GM19395 (cell line): ENCODE measurements at regions not wholly inside any gene's neighbourhood (a gene's known extent, or its start where the extent isn't known, plus 50 kb on each side); places are given as distances from the start of the nearest gene placed in this dataset.

Experiments used
- ATAC-seq: cut with Tn5 transposase; IDR thresholded peaks from one replicate; pipeline ENCODE4 v1.9.1; 2021; ENCODE audit warnings: mild to moderate bottlenecking, moderate library complexity; ENCODE audit not compliant: unreplicated experiment

GRCh38 chr13:22561581-22561980, 619.2 kb upstream of the SGCG start:
- ATAC-seq = no peak

- ATAC-seq = no peak
These were observed 618.7 kb upstream of the SGCG start for GRCh38 chr13:22562116-22562515.

- no peak for ATAC-seq
These were observed 617.5 kb upstream of the SGCG start for GRCh38 chr13:22563272-22563671.

- no peak for ATAC-seq
These were observed 611.0 kb upstream of the SGCG start for GRCh38 chr13:22569811-22570210.

- ATAC-seq = no peak
These were observed 590.9 kb upstream of the SGCG start for GRCh38 chr13:22589880-22590279.

GRCh38 chr13:22592515-22592914, 588.3 kb upstream of the SGCG start:
- no peak for ATAC-seq

GRCh38 chr13:22594041-22594440, 586.7 kb upstream of the SGCG start:
- no peak for ATAC-seq

GRCh38 chr13:22596171-22596863, 584.5 kb upstream of the SGCG start:
- ATAC-seq = no peak

- ATAC-seq = no peak
These were observed 581.6 kb upstream of the SGCG start for GRCh38 chr13:22599156-22599555.

- no peak for ATAC-seq
These were observed 562.8 kb upstream of the SGCG start for GRCh38 chr13:22618002-22618401.

- ATAC-seq = no peak
These were observed 555.1 kb upstream of the SGCG start for GRCh38 chr13:22625691-22626090.

- ATAC-seq = no peak
These were observed 551.4 kb upstream of the SGCG start for GRCh38 chr13:22629374-22629773.

- ATAC-seq = no peak
These were observed 538.7 kb upstream of the SGCG start for GRCh38 chr13:22642088-22642487.

- no peak for ATAC-seq
These were observed 535.8 kb upstream of the SGCG start for GRCh38 chr13:22644941-22645340.

GRCh38 chr13:22647156-22647850, 533.5 kb upstream of the SGCG start:
- ATAC-seq = no peak

- no peak for ATAC-seq
These were observed 532.4 kb upstream of the SGCG start for GRCh38 chr13:22648320-22648801.

GRCh38 chr13:22652796-22653195, 528.0 kb upstream of the SGCG start:
- ATAC-seq = no peak

GRCh38 chr13:22653866-22654265, 526.9 kb upstream of the SGCG start:
- no peak for ATAC-seq

GRCh38 chr13:22655106-22655852, 525.5 kb upstream of the SGCG start:
- no peak for ATAC-seq

GRCh38 chr13:22662771-22663170, 518.0 kb upstream of the SGCG start:
- no peak for ATAC-seq

- ATAC-seq = no peak
These were observed 515.3 kb upstream of the SGCG start for GRCh38 chr13:22665506-22665905.

- ATAC-seq = no peak
These were observed 490.0 kb upstream of the SGCG start for GRCh38 chr13:22690756-22691155.
